ENCODE measurements at regions not wholly inside any gene's neighbourhood (a gene's known extent, or its start where the extent isn't known, plus 50 kb on each side); places are given as distances from the start of the nearest gene placed in this dataset.

- no peaks in the 10 kb centered on the region for H3K79me2 ChIP-seq (ENCODE audit: low read length)
- H3K4me1 ChIP-seq (ENCODE audit: low read length) = no peaks in the 10 kb centered on the region
- H3K4me3 ChIP-seq (ENCODE audit: low read length) = no peak overlapping the region
- no peak overlapping the region for H3K9ac ChIP-seq (ENCODE audit: low read length)
- H2AFZ ChIP-seq (ENCODE audit: low read length) = no peak overlapping the region
- H3K36me3 ChIP-seq (ENCODE audit: insufficient read depth, low read length) = no peaks in the 10 kb centered on the region
- H3K9me3 ChIP-seq (ENCODE audit: low read length) = no peaks in the 10 kb centered on the region
- no peak overlapping the region for H3K4me2 ChIP-seq (ENCODE audit: low read depth, low read length, poor library complexity, severe bottlenecking)
- H3K9me2 ChIP-seq (replicated peaks; ENCODE audit: insufficient read depth, low read length) = no peaks in the 10 kb centered on the region
- H3K27ac ChIP-seq (ENCODE audit: low read length) = no peak overlapping the region
- no peaks in the 10 kb centered on the region for H3K27me3 ChIP-seq (ENCODE audit: low read length)
- DNase-seq = no peak
- H4K20me1 ChIP-seq (ENCODE audit: insufficient read depth, low read depth, low read length) = no peaks in the 10 kb centered on the region
Observed at GRCh38 chr3:159831466-159831865, 157.2 kb upstream of the IL12A start.

- H3K4me1 ChIP-seq (ENCODE audit: low read length) = no peaks in the 10 kb centered on the region
Observed at GRCh38 chr3:159832024-159832423, 156.6 kb upstream of the IL12A start.

GRCh38 chr3:159835126-159835525 lies 153.5 kb upstream of the IL12A start:
- H3K4me1 ChIP-seq (ENCODE audit: low read length) = no peaks in the 10 kb centered on the region
- no peaks in the 10 kb centered on the region for H3K27me3 ChIP-seq (ENCODE audit: low read length)
- no peak for DNase-seq
- no peak overlapping the region for H3K4me2 ChIP-seq (ENCODE audit: low read depth, low read length, poor library complexity, severe bottlenecking)
- no peaks in the 10 kb centered on the region for H3K36me3 ChIP-seq (ENCODE audit: insufficient read depth, low read length)
- H3K9me3 ChIP-seq (ENCODE audit: low read length) = no peaks in the 10 kb centered on the region
- H3K79me2 ChIP-seq (ENCODE audit: low read length) = no peaks in the 10 kb centered on the region
- no peaks in the 10 kb centered on the region for H3K9me2 ChIP-seq (replicated peaks; ENCODE audit: insufficient read depth, low read length)
- no peak overlapping the region for H3K9ac ChIP-seq (ENCODE audit: low read length)
- H3K4me3 ChIP-seq (ENCODE audit: low read length) = no peak overlapping the region
- no peak overlapping the region for H3K27ac ChIP-seq (ENCODE audit: low read length)
- H4K20me1 ChIP-seq (ENCODE audit: insufficient read depth, low read depth, low read length) = no peaks in the 10 kb centered on the region
- H2AFZ ChIP-seq (ENCODE audit: low read length) = no peak overlapping the region

More at GRCh38 chr3:159832024-159832423, 156.6 kb upstream of the IL12A start:
- H3K36me3 ChIP-seq (ENCODE audit: insufficient read depth, low read length) = no peaks in the 10 kb centered on the region
- no peak overlapping the region for H3K27ac ChIP-seq (ENCODE audit: low read length)
- H2AFZ ChIP-seq (ENCODE audit: low read length) = no peak overlapping the region
- no peaks in the 10 kb centered on the region for H3K9me2 ChIP-seq (replicated peaks; ENCODE audit: insufficient read depth, low read length)
- H3K4me3 ChIP-seq (ENCODE audit: low read length) = no peak overlapping the region
- H3K27me3 ChIP-seq (ENCODE audit: low read length) = no peaks in the 10 kb centered on the region
- H4K20me1 ChIP-seq (ENCODE audit: insufficient read depth, low read depth, low read length) = no peaks in the 10 kb centered on the region
- H3K4me2 ChIP-seq (ENCODE audit: low read depth, low read length, poor library complexity, severe bottlenecking) = no peak overlapping the region
- H3K79me2 ChIP-seq (ENCODE audit: low read length) = no peaks in the 10 kb centered on the region
- DNase-seq = peak; percentile 44
- no peak overlapping the region for H3K9ac ChIP-seq (ENCODE audit: low read length)
- H3K9me3 ChIP-seq (ENCODE audit: low read length) = no peaks in the 10 kb centered on the region

GRCh38 chr3:159837725-159838124 lies 150.9 kb upstream of the IL12A start:
- Histone ChIP-seq H3K27ac (ENCODE audit: low read length) (no peak overlapping the region), H3K9me3 (ENCODE audit: low read length) (no peaks in the 10 kb centered on the region), H2AFZ (ENCODE audit: low read length) (no peak overlapping the region), H3K9ac (ENCODE audit: low read length) (no peak overlapping the region), H3K4me3 (ENCODE audit: low read length) (no peak overlapping the region), H3K9me2 (replicated peaks; ENCODE audit: insufficient read depth, low read length) (no peaks in the 10 kb centered on the region), H3K36me3 (ENCODE audit: insufficient read depth, low read length) (no peaks in the 10 kb centered on the region), H3K27me3 (ENCODE audit: low read length) (no peaks in the 10 kb centered on the region), H4K20me1 (ENCODE audit: insufficient read depth, low read depth, low read length) (no peaks in the 10 kb centered on the region), H3K4me1 (ENCODE audit: low read length) (no peaks in the 10 kb centered on the region), H3K4me2 (ENCODE audit: low read depth, low read length, poor library complexity, severe bottlenecking) (no peak overlapping the region), H3K79me2 (ENCODE audit: low read length) (no peaks in the 10 kb centered on the region)
- no peak for DNase-seq

GRCh38 chr3:159838938-159839337 lies 149.7 kb upstream of the IL12A start:
- no peak overlapping the region for H3K4me2 ChIP-seq (ENCODE audit: low read depth, low read length, poor library complexity, severe bottlenecking)
- no peaks in the 10 kb centered on the region for H3K27me3 ChIP-seq (ENCODE audit: low read length)
- H3K4me1 ChIP-seq (ENCODE audit: low read length) = no peaks in the 10 kb centered on the region
- no peak overlapping the region for H3K4me3 ChIP-seq (ENCODE audit: low read length)
- no peaks in the 10 kb centered on the region for H3K36me3 ChIP-seq (ENCODE audit: insufficient read depth, low read length)
- no peaks in the 10 kb centered on the region for H4K20me1 ChIP-seq (ENCODE audit: insufficient read depth, low read depth, low read length)
- H3K9ac ChIP-seq (ENCODE audit: low read length) = no peak overlapping the region
- H3K9me2 ChIP-seq (replicated peaks; ENCODE audit: insufficient read depth, low read length) = no peaks in the 10 kb centered on the region
- H3K9me3 ChIP-seq (ENCODE audit: low read length) = no peaks in the 10 kb centered on the region
- no peak overlapping the region for H3K27ac ChIP-seq (ENCODE audit: low read length)
- H3K79me2 ChIP-seq (ENCODE audit: low read length) = no peaks in the 10 kb centered on the region
- H2AFZ ChIP-seq (ENCODE audit: low read length) = no peak overlapping the region
- DNase-seq = no peak

- H3K9me2 ChIP-seq (replicated peaks; ENCODE audit: insufficient read depth, low read length) = no peaks in the 10 kb centered on the region
- no peak within 1 kb of the TSS for H3K27ac ChIP-seq (ENCODE audit: low read length)
- no peak within 1 kb of the TSS for H3K9ac ChIP-seq (ENCODE audit: low read length)
- H3K4me1 ChIP-seq (ENCODE audit: low read length) = no peaks in the 10 kb centered on the region
- H3K27me3 ChIP-seq (ENCODE audit: low read length) = no peaks in the 10 kb centered on the region
- no peaks in the 10 kb centered on the region for H3K9me3 ChIP-seq (ENCODE audit: low read length)
- H4K20me1 ChIP-seq (ENCODE audit: insufficient read depth, low read depth, low read length) = no peaks in the 10 kb centered on the region
- no peaks in the 10 kb centered on the region for H3K79me2 ChIP-seq (ENCODE audit: low read length)
- no peak within 1 kb of the TSS for H3K4me2 ChIP-seq (ENCODE audit: low read depth, low read length, poor library complexity, severe bottlenecking)
- no peak within 1 kb of the TSS for H2AFZ ChIP-seq (ENCODE audit: low read length)
- H3K36me3 ChIP-seq (ENCODE audit: insufficient read depth, low read length) = no peaks in the 10 kb centered on the region
- H3K4me3 ChIP-seq (ENCODE audit: low read length) = no peak within 1 kb of the TSS
- DNase-seq = no peak
Observed at GRCh38 chr3:159839561-159840379, 148.9 kb upstream of the IL12A start, which contains the start of gene SCHIP1. TSS of gene SCHIP1 (plus strand) at chr3:159839861.

- Histone ChIP-seq H3K9me3 (ENCODE audit: low read length) (no peaks in the 10 kb centered on the region), H3K4me1 (ENCODE audit: low read length) (no peaks in the 10 kb centered on the region), H3K79me2 (ENCODE audit: low read length) (no peaks in the 10 kb centered on the region), H3K9me2 (replicated peaks; ENCODE audit: insufficient read depth, low read length) (no peaks in the 10 kb centered on the region), H3K27me3 (ENCODE audit: low read length) (no peaks in the 10 kb centered on the region), H2AFZ (ENCODE audit: low read length) (no peak overlapping the region), H4K20me1 (ENCODE audit: insufficient read depth, low read depth, low read length) (no peaks in the 10 kb centered on the region), H3K9ac (ENCODE audit: low read length) (no peak overlapping the region), H3K27ac (ENCODE audit: low read length) (no peak overlapping the region), H3K4me3 (ENCODE audit: low read length) (no peak overlapping the region), H3K36me3 (ENCODE audit: insufficient read depth, low read length) (no peaks in the 10 kb centered on the region), H3K4me2 (ENCODE audit: low read depth, low read length, poor library complexity, severe bottlenecking) (no peak overlapping the region)
- no peak for DNase-seq
Observed at GRCh38 chr3:159840703-159841299, 147.8 kb upstream of the IL12A start.

GRCh38 chr3:159841766-159842165 lies 146.9 kb upstream of the IL12A start:
- Histone ChIP-seq H3K9ac (ENCODE audit: low read length) (no peak overlapping the region), H4K20me1 (ENCODE audit: insufficient read depth, low read depth, low read length) (no peaks in the 10 kb centered on the region), H3K4me2 (ENCODE audit: low read depth, low read length, poor library complexity, severe bottlenecking) (no peak overlapping the region), H3K9me3 (ENCODE audit: low read length) (no peaks in the 10 kb centered on the region), H3K27me3 (ENCODE audit: low read length) (no peaks in the 10 kb centered on the region), H3K4me1 (ENCODE audit: low read length) (no peaks in the 10 kb centered on the region), H3K36me3 (ENCODE audit: insufficient read depth, low read length) (no peaks in the 10 kb centered on the region), H3K4me3 (ENCODE audit: low read length) (no peak overlapping the region), H3K79me2 (ENCODE audit: low read length) (no peaks in the 10 kb centered on the region), H2AFZ (ENCODE audit: low read length) (no peak overlapping the region), H3K9me2 (replicated peaks; ENCODE audit: insufficient read depth, low read length) (no peaks in the 10 kb centered on the region), H3K27ac (ENCODE audit: low read length) (no peak overlapping the region)
- DNase-seq = no peak
